Natural killer cell (primary cell): ENCODE measurements at regions not wholly inside any gene's neighbourhood (a gene's known extent, or its start where the extent isn't known, plus 50 kb on each side); places are given as distances from the start of the nearest gene placed in this dataset.

ENCODE experiments used
- ATAC-seq, 3 donors: fragments of 150-1000 bp in 2 of 3; fragments of 200-7000 bp in 1 of 3; cut with Tn5 transposase; 1 replicate in 1 of 3; 2 replicates in 2 of 3; pipeline ENCODE4 v1.10.0; 2021; ENCODE audit warnings: mild to moderate bottlenecking in 2 of 3, moderate library complexity in 2 of 3
- DNase-seq, 2 donors: peaks; one replicate each; pipeline versions ENCODE4 v3.0.0 to v3.0.0-alpha.2; 2013 to 2021; ENCODE audit warnings: mixed read lengths in 1 of 2
- H3K27ac ChIP-seq: one replicate; pipeline ENCODE4 v1.5.1; 2013; ENCODE audit warnings: mild to moderate bottlenecking, low read length
- H3K27me3 ChIP-seq: one replicate; pipeline ENCODE4 v1.6.1; 2013; ENCODE audit warnings: low read length; ENCODE audit not compliant: control insufficient read depth, insufficient read depth
- H3K36me3 ChIP-seq: one replicate; pipeline ENCODE4 v1.6.1; 2013; ENCODE audit warnings: low read length; ENCODE audit not compliant: control insufficient read depth, insufficient read depth
- H3K4me1 ChIP-seq: one replicate; pipeline ENCODE4 v1.6.1; 2013; ENCODE audit warnings: low read length; ENCODE audit not compliant: control insufficient read depth, insufficient read depth
- H3K4me3 ChIP-seq: one replicate; pipeline ENCODE4 v1.5.1; 2013; ENCODE audit warnings: low read length
- H3K9me3 ChIP-seq: one replicate; pipeline ENCODE4 v1.6.1; 2013; ENCODE audit warnings: low read length; ENCODE audit not compliant: control insufficient read depth, insufficient read depth
- H3K27ac Mint-ChIP-seq, 2 donors: one replicate each; pipeline ENCODE4 v1.8.0; 2022; ENCODE audit warnings: mild to moderate bottlenecking in 2 of 2, mixed read lengths in 2 of 2, moderate library complexity in 1 of 2
- H3K27me3 Mint-ChIP-seq, 2 donors: one replicate each; pipeline ENCODE4 v1.8.0; 2022; ENCODE audit warnings: low read depth in 2 of 2, mixed read lengths in 2 of 2
- H3K36me3 Mint-ChIP-seq: one replicate; pipeline ENCODE4 v1.8.0; 2022; ENCODE audit warnings: mixed read lengths
- H3K4me1 Mint-ChIP-seq, 2 donors: one replicate each; pipeline ENCODE4 v1.8.0; 2022; ENCODE audit warnings: mixed read lengths in 2 of 2
- H3K4me3 Mint-ChIP-seq: one replicate; pipeline ENCODE4 v1.8.0; 2022; ENCODE audit warnings: mild to moderate bottlenecking, moderate library complexity, mixed read lengths
- H3K9me3 Mint-ChIP-seq, 2 donors: one replicate each; pipeline ENCODE4 v1.8.0; 2022; ENCODE audit warnings: mixed read lengths in 2 of 2
- CTCF ChIP-seq: fragments of 200-600 bp; IDR thresholded peaks from one replicate; pipeline ENCODE4 v1.8.0; 2022; ENCODE audit warnings: antibody characterized with exemption
- WGBS: methylation state at CpG from one replicate; pipeline ENCODE4 v1.1.7; 2013; ENCODE audit warnings: missing lambda C conversion rate; ENCODE audit not compliant: insufficient coverage; 5-methylcytosine and 5-hydroxymethylcytosine counted together
- intact Hi-C: fragments of 100-400 bp; cut with micrococcal nuclease; formaldehyde crosslinking; loops from one replicate; pipeline ENCODE4 v1.14.2; 2022

- Histone ChIP-seq H3K27ac (no peak overlapping the region), H3K4me3 (no peak overlapping the region), H3K9me3 (no peaks in the 10 kb centered on the region), H3K27me3 (no peaks in the 10 kb centered on the region), H3K36me3 (no peaks in the 10 kb centered on the region), H3K4me1 (no peaks in the 10 kb centered on the region)
- DNase-seq (no peak), ATAC-seq (no peak)
- Mint-ChIP-seq H3K9me3 (peaks cover 11 to 18% of the 10 kb centered on the region in 2 donors), H3K36me3 (no peaks in the 10 kb centered on the region), H3K27ac (no peak overlapping the region), H3K4me3 (no peak overlapping the region), H3K4me1 (no peaks in the 10 kb centered on the region), H3K27me3 (no peaks in the 10 kb centered on the region)
- WGBS: 45% methylated on average over 5 of the region's 5 CpGs
- no peak for TF ChIP-seq CTCF
- intact Hi-C loops: no loop called here
These were observed 95.5 kb upstream of the TENM4 start for GRCh38 chr11:79536155-79536917.

GRCh38 chr11:79535606-79536005 is 94.8 kb upstream of the TENM4 start:
- H3K4me3 Mint-ChIP-seq: no peak overlapping the region
- DNase-seq (no peak), ATAC-seq (no peak)
- no peak overlapping the region for H3K27ac ChIP-seq
- no peaks in the 10 kb centered on the region for H3K9me3 ChIP-seq
- H3K27me3 Mint-ChIP-seq: no peaks in the 10 kb centered on the region
- H3K4me3 ChIP-seq: no peak overlapping the region
- TF ChIP-seq CTCF: no peak
- peaks cover 11 to 21% of the 10 kb centered on the region in 2 donors for H3K9me3 Mint-ChIP-seq
- H3K27ac Mint-ChIP-seq: no peak overlapping the region
- H3K4me1 ChIP-seq: no peaks in the 10 kb centered on the region
- 100% methylated on average over 1 of the region's 1 CpG for WGBS
- H3K4me1 Mint-ChIP-seq: no peaks in the 10 kb centered on the region
- H3K27me3 ChIP-seq: no peaks in the 10 kb centered on the region
- H3K36me3 Mint-ChIP-seq: peaks cover 6% of the 10 kb centered on the region
- intact Hi-C loops: no loop called here
- no peaks in the 10 kb centered on the region for H3K36me3 ChIP-seq

- H3K27me3 Mint-ChIP-seq: no peaks in the 10 kb centered on the region
- H3K27ac Mint-ChIP-seq: no peak overlapping the region
- no peak for DNase-seq
- Histone ChIP-seq H3K27ac (no peak overlapping the region), H3K36me3 (no peaks in the 10 kb centered on the region), H3K9me3 (no peaks in the 10 kb centered on the region), H3K4me1 (no peaks in the 10 kb centered on the region), H3K27me3 (no peaks in the 10 kb centered on the region), H3K4me3 (no peak overlapping the region)
- H3K9me3 Mint-ChIP-seq: peaks cover 7 to 19% of the 10 kb centered on the region in 2 donors
- no peak for TF ChIP-seq CTCF
- no peak for ATAC-seq
- no peaks in the 10 kb centered on the region for H3K36me3 Mint-ChIP-seq
- no peak overlapping the region for H3K4me3 Mint-ChIP-seq
- H3K4me1 Mint-ChIP-seq: no peaks in the 10 kb centered on the region
- intact Hi-C loops: no loop called here
These were observed 84.4 kb upstream of the TENM4 start for GRCh38 chr11:79525257-79525656.

GRCh38 chr11:79522626-79523025 is 81.8 kb upstream of the TENM4 start:
- H3K9me3 Mint-ChIP-seq: peaks cover 4 to 23% of the 10 kb centered on the region in 2 donors
- no peak overlapping the region for H3K4me3 ChIP-seq
- intact Hi-C loops: no loop called here
- 75% methylated on average over 1 of the region's 1 CpG for WGBS
- no peak for ATAC-seq
- no peak overlapping the region for H3K27ac Mint-ChIP-seq
- H3K4me1 ChIP-seq: no peaks in the 10 kb centered on the region
- DNase-seq: no peak
- no peak overlapping the region for H3K27ac ChIP-seq
- no peaks in the 10 kb centered on the region for H3K4me1 Mint-ChIP-seq
- no peaks in the 10 kb centered on the region for H3K36me3 Mint-ChIP-seq
- H3K4me3 Mint-ChIP-seq: no peak overlapping the region
- H3K36me3 ChIP-seq: no peaks in the 10 kb centered on the region
- TF ChIP-seq CTCF: no peak
- H3K27me3 Mint-ChIP-seq: no peaks in the 10 kb centered on the region
- no peaks in the 10 kb centered on the region for H3K9me3 ChIP-seq
- no peaks in the 10 kb centered on the region for H3K27me3 ChIP-seq
